HEK293 (cell line): ENCODE measurements at regions not wholly inside any gene's neighbourhood (a gene's known extent, or its start where the extent isn't known, plus 50 kb on each side); places are given as distances from the start of the nearest gene placed in this dataset.

Experiments used
- CTCF ChIA-PET: fragments of 350-600 bp; formaldehyde crosslinking; extraction: SDS; loops from one replicate; lab custom pipeline; 2021; ENCODE audit warnings: antibody characterized with exemption; lab: Yijun Ruan, JAX
- POLR2A ChIA-PET: fragments of 300-600 bp; formaldehyde crosslinking; extraction: SDS; loops from one replicate; lab custom pipeline; 2020; ENCODE audit warnings: antibody characterized with exemption, inconsistent platforms; lab: Yijun Ruan, JAX
- H3K27ac ChIP-seq: fragments of 200-500 bp; sonication (Bioruptor generic); 2 replicates; pipeline ENCODE4 v1.5.1; 2014; ENCODE audit warnings: low read depth, low read length, control low read depth, inconsistent platforms; ENCODE audit errors: extremely low read depth
- H3K36me3 ChIP-seq, 2 experiments: fragments of 200-500 bp in 1 of 2; sonication (Bioruptor generic) in 1 of 2; 1 replicate in 1 of 2; 2 replicates in 1 of 2; pipeline ENCODE4 v1.5.1; 2014 to 2017; ENCODE audit warnings: inconsistent platforms in 2 of 2, low read length in 2 of 2; ENCODE audit not compliant: control insufficient read depth in 2 of 2, insufficient read depth in 1 of 2
- H3K4me1 ChIP-seq: fragments of 200-500 bp; sonication (Bioruptor generic); 2 replicates; pipeline ENCODE4 v1.5.1; 2014; ENCODE audit warnings: mild to moderate bottlenecking, low read length, inconsistent platforms; ENCODE audit not compliant: control insufficient read depth, insufficient read depth
- H3K4me3 ChIP-seq: 2 replicates; pipeline ENCODE4 v1.5.1; 2011; ENCODE audit warnings: low read depth, mild to moderate bottlenecking, control low read depth, low read length, moderate library complexity
- H3K9me3 ChIP-seq: fragments of 200-500 bp; sonication (Bioruptor generic); 2 replicates; pipeline ENCODE4 v1.5.1; 2014; ENCODE audit warnings: low read depth, low read length, inconsistent platforms; ENCODE audit not compliant: control insufficient read depth, insufficient read depth
- GLIS1 ChIP-seq: fragments of 450-650 bp; formaldehyde crosslinking; IDR thresholded peaks from 2 replicates; pipeline ENCODE4 v1.5.1; 2016; ENCODE audit warnings: missing biosample characterization, missing genetic modification characterization
- GLIS2 ChIP-seq: fragments of 450-650 bp; formaldehyde crosslinking; IDR thresholded peaks from 2 replicates; pipeline ENCODE4 v1.5.1; 2016; ENCODE audit warnings: missing biosample characterization, missing genetic modification characterization
- IKZF3 ChIP-seq: fragments of 450-650 bp; IDR thresholded peaks from 2 replicates; pipeline ENCODE4 v1.5.0; 2018; ENCODE audit warnings: missing biosample characterization, mild to moderate bottlenecking, missing genetic modification characterization, moderate library complexity
- KLF8 ChIP-seq: fragments of 450-650 bp; formaldehyde crosslinking; IDR thresholded peaks from 2 replicates; pipeline ENCODE4 v1.5.1; 2016; ENCODE audit warnings: missing biosample characterization, missing genetic modification characterization
- MYNN ChIP-seq: fragments of 450-650 bp; formaldehyde crosslinking; IDR thresholded peaks from 2 replicates; pipeline ENCODE4 v1.5.1; 2016; ENCODE audit warnings: missing biosample characterization, missing genetic modification characterization, borderline replicate concordance
- PATZ1 ChIP-seq: fragments of 450-650 bp; formaldehyde crosslinking; IDR thresholded peaks from 2 replicates; pipeline ENCODE4 v1.5.1; 2016; ENCODE audit warnings: missing biosample characterization, missing genetic modification characterization
- ZBTB21 ChIP-seq: fragments of 450-650 bp; formaldehyde crosslinking; IDR thresholded peaks from 2 replicates; pipeline ENCODE4 v1.5.1; 2017; ENCODE audit warnings: missing biosample characterization, missing genetic modification characterization
- ZNF18 ChIP-seq: fragments of 450-650 bp; formaldehyde crosslinking; IDR thresholded peaks from 2 replicates; pipeline ENCODE4 v1.5.1; 2016; ENCODE audit warnings: missing biosample characterization, missing genetic modification characterization
- ZNF311 ChIP-seq: fragments of 450-650 bp; formaldehyde crosslinking; IDR thresholded peaks from 2 replicates; pipeline ENCODE4 v1.5.1; 2017; ENCODE audit warnings: missing biosample characterization, missing genetic modification characterization, borderline replicate concordance
- ZNF335 ChIP-seq: fragments of 450-650 bp; formaldehyde crosslinking; conservative IDR thresholded peaks from 2 replicates; pipeline ENCODE4 v1.5.1; 2016; ENCODE audit warnings: missing biosample characterization, missing genetic modification characterization
- TF ChIP-seq, protein P1 (sequence below): fragments of 450-650 bp; formaldehyde crosslinking; IDR thresholded peaks from 2 replicates; pipeline ENCODE4 v1.5.1; 2016; ENCODE audit warnings: missing biosample characterization, missing genetic modification characterization
- TF ChIP-seq, protein P2 (sequence below): fragments of 450-650 bp; formaldehyde crosslinking; IDR thresholded peaks from 2 replicates; pipeline ENCODE4 v1.5.0; 2017; ENCODE audit warnings: missing biosample characterization, missing genetic modification characterization, borderline replicate concordance

DNA sequence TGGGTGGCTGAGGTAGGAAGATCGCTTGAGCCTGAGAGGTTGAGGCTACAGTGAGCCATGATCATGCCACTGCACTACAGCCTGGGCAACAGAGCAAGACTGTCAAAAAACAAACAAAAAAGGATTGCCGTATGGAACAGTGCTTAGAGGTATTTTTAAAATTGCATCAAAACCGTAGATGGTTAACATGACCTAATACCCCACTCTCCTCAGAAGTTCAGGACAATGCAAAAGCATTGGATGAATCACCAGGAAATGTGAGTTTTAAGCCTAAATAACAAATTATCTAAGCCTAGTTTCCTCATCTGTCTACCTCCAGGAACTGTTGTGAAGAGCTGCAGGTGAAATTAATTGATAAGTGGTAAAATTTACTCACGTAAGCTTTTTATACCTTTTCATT, 123.8 kb upstream of the ID4 start (continued):
- TF ChIP-seq, protein P1, sequence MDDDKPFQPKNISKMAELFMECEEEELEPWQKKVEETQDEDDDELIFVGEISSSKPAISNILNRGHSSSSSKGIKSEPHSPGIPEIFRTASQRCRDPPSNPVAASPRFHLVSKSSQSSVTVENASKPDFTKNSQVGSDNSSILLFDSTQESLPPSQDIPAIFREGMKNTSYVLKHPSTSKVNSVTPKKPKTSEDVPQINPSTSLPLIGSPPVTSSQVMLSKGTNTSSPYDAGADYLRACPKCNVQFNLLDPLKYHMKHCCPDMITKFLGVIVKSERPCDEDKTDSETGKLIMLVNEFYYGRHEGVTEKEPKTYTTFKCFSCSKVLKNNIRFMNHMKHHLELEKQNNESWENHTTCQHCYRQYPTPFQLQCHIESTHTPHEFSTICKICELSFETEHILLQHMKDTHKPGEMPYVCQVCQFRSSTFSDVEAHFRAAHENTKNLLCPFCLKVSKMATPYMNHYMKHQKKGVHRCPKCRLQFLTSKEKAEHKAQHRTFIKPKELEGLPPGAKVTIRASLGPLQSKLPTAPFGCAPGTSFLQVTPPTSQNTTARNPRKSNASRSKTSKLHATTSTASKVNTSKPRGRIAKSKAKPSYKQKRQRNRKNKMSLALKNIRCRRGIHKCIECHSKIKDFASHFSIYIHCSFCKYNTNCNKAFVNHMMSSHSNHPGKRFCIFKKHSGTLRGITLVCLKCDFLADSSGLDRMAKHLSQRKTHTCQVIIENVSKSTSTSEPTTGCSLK (tag by site-specific recombination), result no peak
- no peak for TF ChIP-seq KLF8 (tag by site-specific recombination)

DNA sequence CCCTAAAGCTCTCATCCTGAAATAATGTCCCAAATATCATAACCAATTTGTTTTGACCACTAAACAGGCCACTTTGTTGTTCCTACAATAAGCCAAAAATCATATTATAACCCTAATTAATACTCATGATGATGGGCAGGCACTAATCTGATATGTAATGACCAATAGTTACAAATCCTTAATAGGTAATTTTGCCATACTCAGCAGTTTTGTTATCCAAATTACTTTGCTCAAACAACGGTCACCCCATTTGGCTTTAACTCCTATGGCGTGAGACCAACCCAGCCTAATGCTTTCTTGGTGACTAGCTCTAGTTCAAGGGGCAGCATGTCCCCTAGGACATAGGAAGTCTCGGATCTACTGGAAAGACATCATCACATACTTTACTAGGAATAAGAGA, 123.2 kb upstream of the ID4 start:
- no peaks in the 10 kb centered on the region for H3K9me3 ChIP-seq
- no peak overlapping the region for H3K27ac ChIP-seq
- peaks cover 4% of the 10 kb centered on the region; the same call in 1 of the 2 replicates for H3K4me1 ChIP-seq
- no peaks in the 10 kb centered on the region for H3K36me3 ChIP-seq
- TF ChIP-seq MYNN (tag by site-specific recombination) (no peak), ZNF335 (tag by site-specific recombination) (no peak), ZBTB21 (tag by site-specific recombination) (no peak), IKZF3 (tag by site-specific recombination) (no peak), ZNF18 (no peak), ZNF311 (tag by site-specific recombination) (no peak), GLIS2 (tag by site-specific recombination) (no peak), PATZ1 (no peak)
- CTCF ChIA-PET, result interaction anchor here (1.2 to 2.0 kb wide), 2 partner anchors 14 to 22 kb away, joined by 3 to 5 read pairs; no protein-coding TSS in a partner anchor
- POLR2A ChIA-PET, result interaction anchor here (2.6 kb wide), 1 partner anchor 123 kb away, joined by 7 read pairs; the partner anchor contains the start of gene ID4
- H3K4me3 ChIP-seq, result no peak overlapping the region

GRCh38 chr6:19714434-19715166, 122.6 kb upstream of the ID4 start:
- no peak overlapping the region for H3K4me3 ChIP-seq
- TF ChIP-seq, protein P2, sequence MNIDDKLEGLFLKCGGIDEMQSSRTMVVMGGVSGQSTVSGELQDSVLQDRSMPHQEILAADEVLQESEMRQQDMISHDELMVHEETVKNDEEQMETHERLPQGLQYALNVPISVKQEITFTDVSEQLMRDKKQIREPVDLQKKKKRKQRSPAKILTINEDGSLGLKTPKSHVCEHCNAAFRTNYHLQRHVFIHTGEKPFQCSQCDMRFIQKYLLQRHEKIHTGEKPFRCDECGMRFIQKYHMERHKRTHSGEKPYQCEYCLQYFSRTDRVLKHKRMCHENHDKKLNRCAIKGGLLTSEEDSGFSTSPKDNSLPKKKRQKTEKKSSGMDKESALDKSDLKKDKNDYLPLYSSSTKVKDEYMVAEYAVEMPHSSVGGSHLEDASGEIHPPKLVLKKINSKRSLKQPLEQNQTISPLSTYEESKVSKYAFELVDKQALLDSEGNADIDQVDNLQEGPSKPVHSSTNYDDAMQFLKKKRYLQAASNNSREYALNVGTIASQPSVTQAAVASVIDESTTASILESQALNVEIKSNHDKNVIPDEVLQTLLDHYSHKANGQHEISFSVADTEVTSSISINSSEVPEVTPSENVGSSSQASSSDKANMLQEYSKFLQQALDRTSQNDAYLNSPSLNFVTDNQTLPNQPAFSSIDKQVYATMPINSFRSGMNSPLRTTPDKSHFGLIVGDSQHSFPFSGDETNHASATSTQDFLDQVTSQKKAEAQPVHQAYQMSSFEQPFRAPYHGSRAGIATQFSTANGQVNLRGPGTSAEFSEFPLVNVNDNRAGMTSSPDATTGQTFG (tag by site-specific recombination), result no peak
- peak; percentile 13; the same call in 1 of the 2 replicates for TF ChIP-seq GLIS1 (tag by site-specific recombination)
- TF ChIP-seq, all 188 proteins: peak for 1
- H3K36me3 ChIP-seq, result no peaks in the 10 kb centered on the region
- ChIA-PET CTCF (interaction anchor here (0.5 to 0.6 kb wide), 3 partner anchors 69 to 446 kb away, joined by 3 to 4 read pairs (median 3); no protein-coding TSS in a partner anchor), POLR2A (interaction anchor here (2.6 kb wide), 1 partner anchor 123 kb away, joined by 7 read pairs; the partner anchor contains the start of gene ID4)
- H3K9me3 ChIP-seq, result no peaks in the 10 kb centered on the region
- peaks cover 4% of the 10 kb centered on the region; the same call in 1 of the 2 replicates for H3K4me1 ChIP-seq
- H3K27ac ChIP-seq, result no peak overlapping the region
